NCI-H82 treated with DMSO at 0.1 percent for 48 hours (cell line): ENCODE measurements at regions not wholly inside any gene's neighbourhood (a gene's known extent, or its start where the extent isn't known, plus 50 kb on each side); places are given as distances from the start of the nearest gene placed in this dataset.

Experiments
- DNase-seq: peaks from one replicate; lab custom pipeline; 2025; ENCODE audit not compliant: unreplicated experiment; lab: John Stamatoyannopoulos, UW

GRCh38 chr9:27991221-27991620 is 417.9 kb upstream of the C9orf72 start:
- no peak for DNase-seq

GRCh38 chr9:28001096-28001495 is 427.8 kb upstream of the C9orf72 start:
- no peak for DNase-seq

DNA sequence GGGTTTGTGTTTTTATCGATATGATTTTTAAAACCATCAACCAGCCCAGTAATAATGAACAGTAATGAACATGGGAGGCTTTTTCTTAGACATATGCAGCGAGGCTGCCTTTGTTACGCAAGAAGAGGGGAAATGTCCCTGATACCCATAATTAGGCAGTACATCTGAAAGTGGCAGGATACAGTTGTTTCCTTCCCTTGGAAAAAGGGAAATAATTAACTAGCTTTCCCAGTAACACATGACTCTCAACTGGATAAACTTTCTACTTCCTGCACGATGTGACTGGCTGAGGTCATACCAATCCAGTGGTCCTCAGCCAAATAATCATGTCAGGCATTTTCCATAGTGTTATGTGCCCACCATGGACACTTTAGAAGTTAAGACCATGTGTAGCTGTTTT is 431.6 kb upstream of the C9orf72 start:
- DNase-seq = no peak

DNA sequence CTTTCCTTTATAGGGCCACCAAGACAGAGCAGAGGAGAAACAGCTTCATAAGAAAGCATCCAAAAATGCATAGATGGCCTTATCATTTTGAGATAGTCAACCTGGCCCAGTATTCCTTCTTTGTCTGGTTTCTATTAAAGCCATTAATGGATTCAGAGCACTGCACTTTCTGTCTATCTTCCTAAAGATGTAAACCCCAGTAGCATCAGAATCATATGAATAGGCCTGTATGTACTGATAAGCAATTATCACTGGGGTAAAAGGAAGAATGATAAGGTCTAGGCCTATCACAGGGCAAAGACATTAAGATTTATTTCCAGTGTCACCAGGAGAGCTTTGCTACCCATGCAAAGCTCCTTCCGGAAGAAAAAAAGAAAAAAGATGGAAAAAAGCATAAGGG is 432.5 kb upstream of the C9orf72 start:
- no peak for DNase-seq

- no peak for DNase-seq
These were observed 434.0 kb upstream of the C9orf72 start for GRCh38 chr9:28007097-28007817.

DNA sequence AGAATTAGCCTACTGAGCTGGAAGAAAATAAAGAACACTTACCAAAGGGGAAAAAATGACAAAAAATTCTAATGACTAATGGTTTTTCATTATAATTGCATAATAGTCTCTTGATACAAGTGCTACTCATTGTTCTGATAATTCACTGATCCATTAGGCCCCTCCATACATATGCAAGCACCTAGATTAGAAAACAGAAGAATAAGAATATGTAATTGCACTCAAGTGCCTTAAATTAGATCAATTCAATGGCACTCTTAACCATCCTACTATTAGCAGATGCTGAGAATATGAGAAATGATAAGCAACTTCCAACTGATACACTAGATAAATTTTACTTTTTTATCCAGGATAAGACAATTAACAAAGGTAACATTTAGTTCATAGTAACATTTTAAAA is 440.9 kb upstream of the C9orf72 start:
- no peak for DNase-seq

DNA sequence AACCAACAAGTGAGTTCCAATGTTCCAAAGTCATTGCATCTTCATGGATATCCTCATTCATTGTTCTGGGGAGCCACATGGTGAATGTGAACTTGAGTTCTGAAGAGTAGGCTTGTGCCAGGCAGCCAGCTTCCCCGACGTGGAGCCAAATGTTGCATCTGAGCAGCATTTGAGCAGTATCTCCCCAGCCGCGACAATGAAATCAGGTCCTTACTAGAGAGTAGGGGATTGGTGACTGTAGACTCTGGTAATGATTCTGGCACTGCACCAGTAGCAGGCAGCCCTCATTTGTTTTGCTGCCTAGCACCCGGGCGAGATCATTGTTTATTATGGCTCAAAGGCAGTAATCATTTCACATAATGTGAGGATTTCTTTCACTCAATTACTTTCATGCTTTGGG is 451.4 kb upstream of the C9orf72 start:
- DNase-seq = no peak

DNA sequence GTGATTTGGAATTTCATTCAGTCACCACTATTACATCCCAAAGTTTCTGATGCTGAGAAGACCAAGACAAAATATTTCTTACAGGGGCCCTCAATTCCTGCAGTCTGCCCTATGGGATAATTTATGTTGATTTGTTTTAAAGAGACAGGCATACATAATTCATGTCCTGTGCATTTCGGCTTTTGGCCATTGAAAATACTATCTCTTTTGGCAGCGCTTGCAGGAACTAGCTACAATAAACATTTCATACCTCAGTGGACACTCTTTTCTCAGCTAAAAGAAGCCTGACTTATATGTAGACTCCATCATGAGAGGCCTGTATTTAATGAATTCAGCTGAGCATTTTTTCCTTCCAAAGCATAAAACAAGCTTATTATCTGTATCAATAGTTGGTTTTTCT is 451.9 kb upstream of the C9orf72 start:
- no peak for DNase-seq

DNA sequence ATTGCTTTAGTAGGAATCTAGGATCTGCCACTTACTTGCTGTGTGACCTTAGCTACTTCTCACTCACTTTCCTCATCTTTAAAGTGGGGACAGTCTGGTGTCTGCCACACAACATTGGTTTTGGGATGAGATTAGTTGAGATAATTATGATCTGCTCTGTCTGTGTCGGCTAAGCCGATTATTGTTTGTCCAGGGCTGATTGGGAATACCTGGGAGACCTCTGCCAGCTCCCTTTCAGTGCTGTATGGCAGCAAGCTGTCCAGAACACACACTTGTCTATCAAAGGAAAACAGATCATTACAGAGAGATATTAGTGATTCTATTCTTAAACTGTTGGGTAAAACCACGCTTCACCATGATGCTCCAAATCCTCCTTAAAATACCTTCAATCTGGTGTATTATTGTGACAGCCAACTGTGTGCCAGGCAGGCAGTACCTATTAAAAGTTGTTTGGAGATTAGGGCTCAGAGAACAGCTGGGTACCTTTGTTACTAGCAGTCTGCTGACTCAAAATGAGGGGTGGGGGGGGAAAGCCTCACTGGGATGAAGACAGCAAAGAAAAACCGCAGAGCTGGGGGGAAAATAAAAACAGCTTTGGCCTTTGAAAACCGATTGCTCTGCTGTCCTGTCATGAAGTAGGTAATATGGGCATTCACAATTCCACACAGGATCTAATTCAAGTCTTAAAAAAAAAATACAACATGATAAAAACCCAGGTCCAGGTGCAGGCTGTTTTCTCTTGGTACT is 458.4 kb upstream of the C9orf72 start:
- peak; percentile 99 for DNase-seq

GRCh38 chr9:28032268-28032590 is 458.9 kb upstream of the C9orf72 start:
- DNase-seq = no peak

GRCh38 chr9:28034242-28034641 is 461.0 kb upstream of the C9orf72 start:
- DNase-seq = no peak

- no peak for DNase-seq
These were observed 464.7 kb upstream of the C9orf72 start for GRCh38 chr9:28037968-28038367.

DNA sequence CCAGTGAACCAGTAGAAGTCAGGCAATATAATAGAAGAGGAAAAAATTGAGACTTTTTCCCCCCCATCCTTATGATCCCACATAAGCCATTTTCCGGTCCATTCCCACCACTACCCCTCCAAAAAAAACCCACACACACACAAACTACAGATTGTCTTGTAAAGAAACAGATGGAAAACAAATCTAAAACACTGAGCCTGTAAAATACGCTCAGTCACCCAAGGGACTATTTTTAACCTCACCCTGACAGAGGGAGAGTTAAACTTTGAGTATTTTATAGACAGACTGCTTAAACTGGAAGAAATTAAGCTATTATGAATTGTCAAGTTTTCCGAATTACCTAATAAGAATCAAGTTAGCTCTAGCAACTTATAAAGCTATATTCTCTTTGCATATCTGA is 471.8 kb upstream of the C9orf72 start:
- DNase-seq = no peak

DNA sequence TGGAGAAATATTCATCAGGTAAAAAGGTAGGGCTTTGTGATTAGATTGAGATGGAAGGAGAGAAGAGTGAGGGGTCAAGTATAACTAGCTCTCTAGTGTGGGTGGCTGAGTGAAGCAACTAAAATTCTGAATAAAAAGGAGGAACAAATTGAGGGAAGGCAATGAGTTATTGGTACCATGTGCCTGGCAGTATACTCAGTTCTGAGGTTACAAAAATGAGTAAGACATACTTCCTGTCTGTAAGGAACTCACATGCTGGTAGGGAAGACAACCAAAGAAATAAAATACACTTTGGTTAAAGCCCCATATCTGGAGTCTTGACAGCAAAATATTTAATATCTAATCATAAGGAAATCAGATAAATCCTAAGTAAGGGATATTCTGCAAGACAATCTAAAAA is 476.8 kb upstream of the C9orf72 start:
- no peak for DNase-seq

GRCh38 chr9:28050941-28051340 is 477.7 kb upstream of the C9orf72 start:
- no peak for DNase-seq

DNA sequence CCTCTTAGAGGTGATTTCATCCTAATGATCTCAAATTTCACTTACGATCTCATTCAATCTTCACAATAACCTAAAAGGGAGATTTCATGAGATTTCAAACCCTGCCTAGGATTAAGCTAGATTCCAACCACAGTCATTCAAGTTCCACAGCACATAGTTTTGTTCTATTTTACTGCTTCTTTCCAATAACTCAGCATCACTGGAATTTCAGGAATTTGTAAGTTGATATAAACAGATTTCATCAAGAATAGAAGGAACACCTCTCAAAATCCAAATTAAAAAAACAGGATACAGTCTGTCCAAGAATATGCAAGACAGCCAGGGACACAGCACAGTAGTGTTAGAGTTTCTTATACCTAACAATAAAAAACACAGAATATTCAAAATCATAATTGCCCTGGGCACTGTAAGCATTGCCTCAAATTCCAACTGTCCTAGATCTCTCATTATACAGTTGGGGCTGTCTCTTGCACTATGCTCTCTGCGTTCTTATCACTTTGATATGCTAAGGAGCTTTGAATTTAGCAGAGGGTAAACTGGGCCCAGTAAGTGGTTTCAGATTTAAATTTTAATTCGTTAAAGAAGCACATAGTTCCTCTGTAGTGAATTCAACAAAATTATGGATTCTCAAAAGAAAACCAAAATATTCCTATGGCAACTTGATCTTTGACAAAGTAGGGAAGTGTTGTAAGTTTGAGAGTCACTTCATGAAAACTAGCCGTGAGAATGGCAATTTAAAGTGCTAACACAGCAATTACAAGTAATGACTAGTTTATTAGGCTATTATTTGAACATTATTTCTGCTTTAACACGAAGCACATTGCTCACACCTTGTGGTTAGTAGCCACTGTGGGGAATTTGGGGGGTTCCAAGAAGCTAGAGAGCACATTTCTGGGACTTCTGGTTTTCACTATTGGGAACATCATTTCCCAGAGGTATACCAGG is 478.6 kb upstream of the C9orf72 start:
- DNase-seq = no peak

- DNase-seq = no peak
These were observed 480.0 kb upstream of the C9orf72 start for GRCh38 chr9:28053096-28053777.

GRCh38 chr9:28056006-28056405 is 482.7 kb upstream of the C9orf72 start:
- no peak for DNase-seq

DNA sequence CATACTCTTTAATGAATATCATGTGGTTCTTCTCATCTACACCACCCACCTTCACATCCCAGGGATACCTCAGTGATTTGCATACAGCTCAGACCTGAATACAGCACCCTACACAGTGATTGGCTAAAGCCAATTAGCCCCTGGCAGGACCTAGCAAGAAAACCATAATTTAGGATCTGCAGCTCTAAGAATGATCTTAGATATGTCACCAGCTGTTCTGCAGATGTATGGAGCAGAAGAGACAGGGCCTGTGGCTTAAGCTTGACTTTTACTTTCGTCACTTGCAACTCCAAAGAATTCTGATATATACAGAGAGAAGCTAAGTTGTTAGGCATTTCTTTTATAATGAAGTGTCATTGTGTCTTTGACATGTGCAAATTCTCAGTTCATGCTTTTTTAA is 483.2 kb upstream of the C9orf72 start:
- no peak for DNase-seq

DNA sequence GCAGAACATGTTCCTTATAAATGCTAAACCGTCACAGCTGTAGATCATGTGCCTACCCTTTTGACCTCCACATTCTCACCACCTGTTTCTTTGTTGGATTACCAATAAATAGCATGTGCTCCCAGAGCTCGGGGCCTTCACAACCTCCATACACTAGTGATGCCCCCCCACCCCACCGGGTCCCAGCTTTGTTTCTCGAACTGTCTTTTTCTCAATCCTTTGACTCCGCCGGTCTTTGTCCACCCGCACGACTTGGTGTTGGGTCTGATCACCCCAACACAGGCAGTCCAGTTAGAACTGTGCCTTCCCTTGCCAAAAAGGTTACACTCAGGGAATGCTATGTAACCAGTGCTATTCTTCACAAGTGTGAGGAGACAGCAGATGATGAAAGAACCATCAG is 485.9 kb upstream of the C9orf72 start:
- no peak for DNase-seq

- no peak for DNase-seq
These were observed 491.0 kb upstream of the C9orf72 start for GRCh38 chr9:28064241-28064815.
